Astrocyte of the spinal cord (primary cell): ENCODE measurements at regions not wholly inside any gene's neighbourhood (a gene's known extent, or its start where the extent isn't known, plus 50 kb on each side); places are given as distances from the start of the nearest gene placed in this dataset.

Experiments
- DNase-seq: peaks from one replicate; pipeline ENCODE4 v3.0.0; 2011; ENCODE audit warnings: low read depth, low spot score
- H3K4me3 ChIP-seq: 2 replicates; pipeline ENCODE4 v1.5.1; 2011; ENCODE audit warnings: low read depth, mild to moderate bottlenecking, low read length, moderate library complexity
- in situ Hi-C: cut with HindIII; loops from 2 replicates; pipeline ENCODE4 v1.10.0; 2017; ENCODE audit warnings: low sequenced_read_pairs
- TF ChIP-seq, protein P1 (sequence below): IDR thresholded peaks from 2 replicates; pipeline ENCODE4 v1.5.1; 2012; ENCODE audit warnings: low read depth, mild to moderate bottlenecking, low read length, inconsistent platforms

DNA sequence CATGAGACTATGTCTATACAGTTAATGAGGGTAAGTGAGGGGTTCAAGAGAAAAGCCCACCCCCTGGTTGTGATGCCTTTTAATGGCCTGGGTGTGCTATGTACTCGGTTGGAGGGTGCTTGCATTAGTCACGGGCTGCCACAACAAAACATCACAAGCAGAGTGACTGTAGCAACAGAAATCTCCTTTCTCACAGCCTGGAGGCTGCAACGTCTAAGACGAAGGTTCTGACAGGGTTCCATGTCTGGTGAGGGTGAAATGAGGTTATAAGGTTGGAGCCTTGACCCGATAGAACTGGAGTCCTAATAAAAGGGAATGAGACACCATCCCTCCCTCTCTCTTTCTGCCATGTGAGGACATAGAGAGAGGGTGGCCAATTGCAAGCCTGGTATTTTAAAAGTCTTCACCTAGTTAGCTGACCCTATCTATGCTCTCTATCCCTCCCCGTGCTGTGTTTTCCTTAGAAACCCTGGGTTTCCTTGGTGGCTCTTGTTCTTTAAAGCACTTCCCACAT is 126.0 kb upstream of the GDF10 start:
- no peak overlapping the region for H3K4me3 ChIP-seq
- in situ Hi-C loops = no loop called here
- TF ChIP-seq, protein P1, sequence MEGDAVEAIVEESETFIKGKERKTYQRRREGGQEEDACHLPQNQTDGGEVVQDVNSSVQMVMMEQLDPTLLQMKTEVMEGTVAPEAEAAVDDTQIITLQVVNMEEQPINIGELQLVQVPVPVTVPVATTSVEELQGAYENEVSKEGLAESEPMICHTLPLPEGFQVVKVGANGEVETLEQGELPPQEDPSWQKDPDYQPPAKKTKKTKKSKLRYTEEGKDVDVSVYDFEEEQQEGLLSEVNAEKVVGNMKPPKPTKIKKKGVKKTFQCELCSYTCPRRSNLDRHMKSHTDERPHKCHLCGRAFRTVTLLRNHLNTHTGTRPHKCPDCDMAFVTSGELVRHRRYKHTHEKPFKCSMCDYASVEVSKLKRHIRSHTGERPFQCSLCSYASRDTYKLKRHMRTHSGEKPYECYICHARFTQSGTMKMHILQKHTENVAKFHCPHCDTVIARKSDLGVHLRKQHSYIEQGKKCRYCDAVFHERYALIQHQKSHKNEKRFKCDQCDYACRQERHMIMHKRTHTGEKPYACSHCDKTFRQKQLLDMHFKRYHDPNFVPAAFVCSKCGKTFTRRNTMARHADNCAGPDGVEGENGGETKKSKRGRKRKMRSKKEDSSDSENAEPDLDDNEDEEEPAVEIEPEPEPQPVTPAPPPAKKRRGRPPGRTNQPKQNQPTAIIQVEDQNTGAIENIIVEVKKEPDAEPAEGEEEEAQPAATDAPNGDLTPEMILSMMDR = no peak
- no peak for DNase-seq

DNA sequence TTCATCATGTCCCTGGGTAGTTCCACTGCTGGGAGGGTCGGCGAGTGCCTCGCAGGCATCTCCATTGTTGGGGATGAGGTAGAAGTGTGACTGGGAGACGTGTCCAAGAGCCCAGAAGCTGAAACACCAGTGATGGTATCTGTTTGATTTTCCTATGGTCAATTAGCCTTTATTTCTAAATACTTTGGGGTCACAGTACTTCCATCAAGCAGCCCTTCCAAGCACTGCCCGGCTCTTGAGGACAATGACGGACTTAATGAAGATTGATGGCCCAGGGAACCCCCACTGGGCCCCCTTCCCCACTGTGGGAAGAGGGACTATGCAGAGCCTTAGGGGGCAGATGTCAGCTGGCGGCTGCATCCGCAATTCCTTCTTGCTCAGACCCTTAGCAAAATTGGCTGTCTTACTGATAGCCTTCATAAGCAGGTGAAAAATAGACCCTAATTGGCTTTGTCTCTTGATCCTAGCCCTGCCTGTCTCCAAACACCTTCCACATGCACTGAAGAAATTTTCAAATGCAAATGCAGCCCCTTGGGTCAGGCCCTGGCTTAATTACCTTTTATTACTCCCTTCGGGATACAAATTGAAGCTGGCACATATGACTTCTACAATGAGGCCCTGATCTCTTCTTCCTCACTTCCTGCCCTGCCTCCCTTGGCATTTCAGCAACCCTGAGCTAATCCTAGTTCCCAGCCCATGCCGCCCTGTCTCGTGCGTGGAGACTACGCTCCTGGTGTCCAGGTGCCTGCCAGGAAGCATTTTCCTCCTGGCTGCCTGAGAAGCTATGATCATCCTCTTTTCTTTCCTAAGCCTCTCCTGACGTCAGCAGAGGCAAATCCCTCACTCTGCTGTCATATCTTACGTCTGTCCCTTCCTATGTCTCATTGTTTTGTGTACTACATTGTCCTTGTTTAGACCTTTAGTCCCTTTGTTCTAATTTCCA is 124.5 kb upstream of the GDF10 start:
- TF ChIP-seq, protein P1 = no peak
- H3K4me3 ChIP-seq = no peak overlapping the region
- no peak for DNase-seq
- in situ Hi-C loops = no loop called here

DNA sequence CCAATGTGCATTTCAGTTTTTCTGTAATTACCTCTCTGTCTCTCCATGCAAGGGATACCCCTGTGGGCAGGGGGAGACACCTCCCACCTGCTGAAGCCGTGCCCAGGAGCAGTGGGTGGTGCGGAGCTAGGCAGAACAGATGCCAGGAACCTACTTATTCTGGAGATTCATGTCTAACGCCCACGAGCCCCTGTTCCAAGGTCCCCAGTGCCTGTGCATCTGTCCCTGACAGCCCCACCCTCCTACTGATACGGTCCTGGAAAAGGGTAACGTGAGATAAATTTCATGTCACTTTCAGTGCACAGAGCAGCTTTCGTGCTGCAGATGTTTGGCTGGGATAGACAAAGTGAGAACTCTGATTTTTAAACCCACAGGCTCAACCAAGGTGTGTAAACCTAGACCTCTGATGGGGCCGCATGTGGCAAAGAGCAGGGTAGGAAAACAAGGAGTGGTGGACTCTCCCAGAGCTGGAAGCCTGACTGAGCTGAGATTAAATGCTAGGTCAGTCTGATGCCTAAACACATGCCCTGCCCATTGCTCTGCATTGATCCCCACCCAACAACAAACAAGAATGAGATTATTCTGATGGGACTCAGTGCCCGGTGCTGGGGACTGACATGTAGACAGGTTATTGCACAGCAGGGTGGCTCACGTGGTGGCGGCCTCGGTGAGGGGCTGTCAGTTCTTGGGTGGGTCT is 123.6 kb upstream of the GDF10 start:
- in situ Hi-C loops = no loop called here
- no peak overlapping the region for H3K4me3 ChIP-seq
- DNase-seq = no peak
- TF ChIP-seq, protein P1 = no peak

DNA sequence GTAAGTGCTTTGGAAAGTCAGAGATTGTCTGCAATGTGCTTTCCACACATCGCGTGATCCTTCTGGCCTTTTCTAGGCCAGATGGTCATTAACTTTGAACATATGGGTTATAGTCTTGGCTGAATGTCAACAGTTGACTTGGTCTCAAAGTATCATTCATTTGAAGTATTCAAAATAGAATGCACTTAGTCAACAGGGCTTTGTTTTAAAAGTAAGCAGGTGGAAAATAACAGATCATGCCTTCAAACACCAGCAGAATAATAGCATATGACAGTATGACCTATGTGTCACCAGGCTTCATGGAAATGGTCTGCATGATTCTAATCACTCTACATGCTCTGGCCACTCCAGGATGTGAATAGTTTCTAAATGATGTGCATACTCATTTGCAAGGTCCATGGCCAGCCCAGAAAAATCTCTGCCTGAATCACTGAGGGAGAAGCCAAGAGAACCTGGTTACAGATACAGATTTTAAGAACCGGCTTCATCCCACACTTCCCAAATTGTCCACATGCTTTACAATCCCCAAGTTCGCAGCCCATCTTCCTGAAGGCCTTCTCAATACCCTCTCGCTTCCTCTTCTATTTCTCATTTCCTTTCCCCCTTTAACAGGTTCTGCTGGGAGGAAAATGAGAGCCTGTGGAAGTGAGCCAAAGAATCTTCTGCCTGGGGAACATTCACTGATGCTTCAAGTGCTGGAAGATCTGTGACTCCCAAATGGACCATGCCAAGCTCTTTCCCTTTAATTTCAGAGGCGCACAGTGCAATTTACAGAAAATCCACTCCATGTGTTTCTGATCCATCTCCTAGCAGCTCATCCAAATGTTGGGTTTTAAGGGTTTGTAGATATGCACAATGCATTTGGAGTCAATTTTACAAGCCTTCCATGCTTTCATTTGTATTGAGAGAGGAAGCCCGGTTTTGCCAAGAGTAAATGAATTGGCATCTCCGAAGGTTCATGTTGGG is 122.8 kb upstream of the GDF10 start:
- in situ Hi-C loops = no loop called here
- no peak for DNase-seq
- no peak overlapping the region for H3K4me3 ChIP-seq
- TF ChIP-seq, protein P1 = no peak

DNA sequence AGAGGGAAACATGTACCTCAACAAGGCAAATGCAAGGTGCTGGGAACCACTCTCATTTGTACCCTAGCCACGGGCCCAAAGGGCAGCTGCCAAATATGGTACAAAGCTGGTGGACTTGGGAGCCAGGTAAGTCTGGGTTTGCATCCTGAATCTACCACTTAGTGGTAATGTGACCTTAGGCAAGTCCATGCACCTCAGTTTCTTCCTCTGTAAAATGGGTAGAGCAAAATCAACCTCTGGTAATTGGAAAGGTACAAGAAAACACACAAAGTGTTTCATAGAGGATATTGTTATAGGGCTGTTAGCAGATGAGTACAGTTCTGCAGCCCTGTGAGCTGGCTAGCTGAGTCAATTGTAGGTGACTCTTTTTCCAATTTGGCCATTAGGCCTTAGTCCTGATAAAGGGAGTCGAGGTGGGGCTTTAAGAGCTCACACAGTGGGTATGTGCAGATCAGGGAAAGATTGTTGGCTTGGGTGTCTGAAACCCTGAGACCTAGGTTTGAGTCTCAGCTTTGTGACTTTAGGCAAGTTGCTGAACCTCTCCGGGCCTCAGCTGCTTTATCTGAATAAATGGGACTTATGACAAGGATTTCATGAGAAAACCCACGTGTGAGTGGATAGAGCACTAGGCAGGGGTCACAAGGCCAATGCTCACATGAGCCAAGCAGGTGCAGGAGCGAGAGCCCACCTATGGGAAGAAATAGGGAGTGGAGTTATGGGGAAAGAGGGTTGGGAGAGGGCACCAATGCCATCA is 121.3 kb upstream of the GDF10 start:
- in situ Hi-C loops = no loop called here
- DNase-seq = no peak
- no peak overlapping the region for H3K4me3 ChIP-seq
- TF ChIP-seq, protein P1 = no peak
